ENCODE measurements at regions not wholly inside any gene's neighbourhood (a gene's known extent, or its start where the extent isn't known, plus 50 kb on each side); places are given as distances from the start of the nearest gene placed in this dataset.

DNA sequence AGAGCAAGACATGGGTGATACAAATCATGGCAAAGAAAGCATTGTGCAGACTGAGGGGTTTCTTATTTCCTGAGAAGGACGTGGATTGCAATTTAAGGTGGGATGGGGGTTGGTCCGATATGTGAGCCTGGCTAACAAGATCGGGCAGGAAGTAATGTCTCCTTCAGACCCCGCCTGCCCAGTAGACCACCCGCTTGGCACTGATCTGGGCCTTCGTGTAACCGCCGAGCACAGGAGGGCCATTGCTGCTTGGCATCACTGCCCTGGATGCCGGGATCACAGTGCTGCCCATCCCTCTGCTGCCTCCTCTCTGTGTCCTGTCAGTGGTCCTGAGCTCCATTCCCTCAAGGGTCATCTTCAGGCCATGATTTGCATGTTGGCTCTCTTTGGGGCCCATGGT, 214.6 kb upstream of the ZNF32 start:
- Histone ChIP-seq H3K4me1 (peaks cover 12 to 63% (median 34%) of the 10 kb centered on the region in 12 donors), H3K27me3 (no peaks in the 10 kb centered on the region), H3K27ac (peak overlapping the region; percentile 70 to 92 (median 84)), H3K36me3 (no peaks in the 10 kb centered on the region), H3K9me3 (no peaks in the 10 kb centered on the region), H3K4me3 (no peak overlapping the region)
- intact Hi-C loops (cut with DNase I): loop anchor here in 4 of 10 donors (5.0 to 10.0 kb wide), 4 partner anchors 168 to 522 kb away; partner anchors contain the start of gene CXCL12 (in 1 of the 4)
- no peak for TF ChIP-seq POLR2A (IDR thresholded peaks at IDR 0.05)
- TF ChIP-seq, protein P1, sequence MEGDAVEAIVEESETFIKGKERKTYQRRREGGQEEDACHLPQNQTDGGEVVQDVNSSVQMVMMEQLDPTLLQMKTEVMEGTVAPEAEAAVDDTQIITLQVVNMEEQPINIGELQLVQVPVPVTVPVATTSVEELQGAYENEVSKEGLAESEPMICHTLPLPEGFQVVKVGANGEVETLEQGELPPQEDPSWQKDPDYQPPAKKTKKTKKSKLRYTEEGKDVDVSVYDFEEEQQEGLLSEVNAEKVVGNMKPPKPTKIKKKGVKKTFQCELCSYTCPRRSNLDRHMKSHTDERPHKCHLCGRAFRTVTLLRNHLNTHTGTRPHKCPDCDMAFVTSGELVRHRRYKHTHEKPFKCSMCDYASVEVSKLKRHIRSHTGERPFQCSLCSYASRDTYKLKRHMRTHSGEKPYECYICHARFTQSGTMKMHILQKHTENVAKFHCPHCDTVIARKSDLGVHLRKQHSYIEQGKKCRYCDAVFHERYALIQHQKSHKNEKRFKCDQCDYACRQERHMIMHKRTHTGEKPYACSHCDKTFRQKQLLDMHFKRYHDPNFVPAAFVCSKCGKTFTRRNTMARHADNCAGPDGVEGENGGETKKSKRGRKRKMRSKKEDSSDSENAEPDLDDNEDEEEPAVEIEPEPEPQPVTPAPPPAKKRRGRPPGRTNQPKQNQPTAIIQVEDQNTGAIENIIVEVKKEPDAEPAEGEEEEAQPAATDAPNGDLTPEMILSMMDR (IDR thresholded peaks at IDR 0.05): no peak
- WGBS, 4 donors: 96 to 98% (median 97%) methylated on average over 9 of the region's 9 CpGs
- DNase-seq: no peak
- ATAC-seq: no peak

DNA sequence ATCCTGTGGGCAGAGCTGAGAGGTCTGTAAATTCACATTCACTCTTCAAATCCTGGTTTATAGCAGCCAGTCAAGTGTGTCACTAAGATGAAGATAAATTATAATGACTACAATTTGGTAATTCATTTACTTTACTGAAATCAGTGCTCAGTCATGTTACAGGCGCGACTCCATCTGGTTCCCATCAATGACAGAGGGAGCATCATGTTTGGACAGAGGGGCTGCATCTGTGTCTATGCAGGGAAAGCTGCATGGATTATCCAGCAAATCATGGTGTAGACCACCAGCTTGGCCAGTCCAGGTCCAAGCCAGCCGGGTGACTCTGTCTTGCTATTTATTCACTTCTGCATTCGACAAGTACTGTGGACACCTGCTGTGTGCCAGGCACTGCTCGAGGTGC, 214.1 kb upstream of the ZNF32 start:
- DNase-seq (no peak), ATAC-seq (no peak)
- intact Hi-C loops (cut with DNase I): loop anchor here in 4 of 10 donors (5.0 to 10.0 kb wide), 4 partner anchors 168 to 522 kb away; partner anchors contain the start of gene CXCL12 (in 1 of the 4)
- no peak for TF ChIP-seq POLR2A (IDR thresholded peaks at IDR 0.05)
- TF ChIP-seq, protein P1 (IDR thresholded peaks at IDR 0.05): no peak
- no peaks in the 10 kb centered on the region for H3K36me3 ChIP-seq
- H3K9me3 ChIP-seq: no peaks in the 10 kb centered on the region
- H3K4me3 ChIP-seq: no peak overlapping the region
- peaks cover 12 to 61% (median 32%) of the 10 kb centered on the region in 12 donors for H3K4me1 ChIP-seq
- H3K27ac ChIP-seq: peak overlapping the region in 10 of 12 donors; percentile 77 to 92 (median 86)
- H3K27me3 ChIP-seq: no peaks in the 10 kb centered on the region
- WGBS, 4 donors: 92 to 100% (median 96%) methylated on average over 4 to 5 of the region's 5 CpGs

DNA sequence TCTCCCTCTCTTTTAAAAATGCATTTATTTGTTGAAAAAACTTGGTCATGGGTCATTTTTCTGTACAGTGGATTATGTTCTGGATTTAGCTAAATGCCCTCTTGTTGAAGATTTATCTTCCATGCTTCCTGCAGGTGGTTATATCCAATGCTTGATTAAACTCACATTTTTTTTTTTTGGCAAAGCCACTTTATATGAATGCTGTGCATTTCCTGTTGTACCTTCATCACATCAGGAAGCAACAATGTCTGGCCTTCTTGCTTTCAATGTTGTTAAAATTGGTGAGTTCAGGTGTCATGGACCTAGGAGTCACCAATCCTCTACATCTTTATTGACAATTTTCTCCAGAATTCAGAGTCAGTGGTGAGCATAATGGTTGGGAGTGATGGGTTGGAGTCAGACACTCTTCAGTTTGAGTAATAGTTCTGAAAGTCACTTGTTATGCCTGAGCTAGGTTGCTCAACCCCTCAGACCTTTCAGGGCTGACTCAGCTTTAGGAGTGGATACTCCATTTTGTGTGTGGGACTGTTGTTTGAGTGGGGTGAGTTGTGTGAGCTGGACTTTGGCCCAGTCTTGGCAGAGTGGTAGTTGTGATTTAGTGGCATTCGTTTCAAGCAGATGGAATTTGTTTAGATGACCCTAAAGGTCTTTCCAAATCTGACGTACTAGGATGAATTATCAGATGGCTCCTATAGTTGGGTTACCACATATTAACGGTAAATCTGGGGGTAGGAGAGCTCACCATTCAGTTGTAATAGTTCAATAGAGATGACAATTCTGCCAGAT, 213.5 kb upstream of the ZNF32 start:
- TF ChIP-seq POLR2A (IDR thresholded peaks at IDR 0.05): no peak
- TF ChIP-seq, protein P1 (IDR thresholded peaks at IDR 0.05): no peak
- Histone ChIP-seq H3K4me1 (peaks cover 12 to 62% (median 31%) of the 10 kb centered on the region in 12 donors), H3K27ac (peak overlapping the region in 8 of 12 donors; percentile 79 to 92 (median 86)), H3K36me3 (no peaks in the 10 kb centered on the region), H3K27me3 (no peaks in the 10 kb centered on the region), H3K9me3 (no peaks in the 10 kb centered on the region), H3K4me3 (no peak overlapping the region)
- intact Hi-C loops (cut with DNase I): loop anchor here in 4 of 10 donors (5.0 to 10.0 kb wide), 4 partner anchors 167 to 523 kb away; partner anchors contain the start of gene CXCL12 (in 1 of the 4)
- DNase-seq: no peak
- WGBS, 4 donors: 71 to 83% (median 75%) methylated on average over 3 of the region's 3 CpGs
- no peak for ATAC-seq

DNA sequence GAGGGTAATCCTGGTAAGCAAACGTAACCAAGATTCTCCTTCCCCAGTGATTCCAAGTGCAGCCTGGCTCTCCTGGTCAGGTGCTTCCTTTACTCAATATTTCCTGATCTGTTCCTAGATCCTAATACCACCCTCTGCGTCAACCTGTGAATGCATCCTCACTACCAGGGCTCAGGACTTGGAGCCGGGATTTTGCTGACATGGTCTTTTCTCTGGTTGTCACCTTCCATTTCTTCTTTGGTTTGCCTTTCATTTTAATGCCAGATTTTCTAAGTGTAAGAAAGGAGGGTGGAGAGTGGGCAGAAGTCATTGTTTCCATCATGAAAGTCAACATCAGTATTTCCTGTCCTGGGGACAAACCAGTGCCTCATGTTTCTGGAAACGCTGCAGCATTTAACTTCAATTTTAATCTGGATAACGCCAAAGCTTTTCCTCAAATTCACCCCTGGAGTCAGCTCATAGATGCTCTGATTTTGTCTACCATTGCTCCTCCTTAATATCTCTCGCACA, 210.4 kb upstream of the ZNF32 start:
- peak overlapping the region in 5 of 12 donors; percentile 11 to 61 (median 41) for H3K27ac ChIP-seq

More for the DNA sequence above, 210.4 kb upstream of the ZNF32 start:
- no peak for DNase-seq
- Histone ChIP-seq H3K9me3 (no peaks in the 10 kb centered on the region), H3K27me3 (no peaks in the 10 kb centered on the region), H3K4me1 (peaks cover 3 to 62% (median 24%) of the 10 kb centered on the region in 12 donors), H3K36me3 (no peaks in the 10 kb centered on the region), H3K4me3 (no peak overlapping the region)
- TF ChIP-seq, protein P1 (IDR thresholded peaks at IDR 0.05): no peak
- no peak for TF ChIP-seq POLR2A (IDR thresholded peaks at IDR 0.05)
- intact Hi-C loops (cut with DNase I): no loop called here
- ATAC-seq: no peak
- WGBS, 4 donors: 76 to 88% (median 83%) methylated on average over 6 of the region's 6 CpGs
